HG03521 (cell line): ENCODE measurements at regions not wholly inside any gene's neighbourhood (a gene's known extent, or its start where the extent isn't known, plus 50 kb on each side); places are given as distances from the start of the nearest gene placed in this dataset.
"Not testable (repeated sequence)": the region's sequence is repeated elsewhere in the genome, so short reads cannot be mapped to it uniquely, and the experiment has no call there.

ENCODE experiments used
- ATAC-seq: cut with Tn5 transposase; IDR thresholded peaks from one replicate; pipeline ENCODE4 v1.9.1; 2021; ENCODE audit warnings: mild to moderate bottlenecking, moderate library complexity; ENCODE audit not compliant: unreplicated experiment

GRCh38 chr7:15143936-15144335 is 241.4 kb upstream of the DGKB start:
- ATAC-seq: no peak

DNA sequence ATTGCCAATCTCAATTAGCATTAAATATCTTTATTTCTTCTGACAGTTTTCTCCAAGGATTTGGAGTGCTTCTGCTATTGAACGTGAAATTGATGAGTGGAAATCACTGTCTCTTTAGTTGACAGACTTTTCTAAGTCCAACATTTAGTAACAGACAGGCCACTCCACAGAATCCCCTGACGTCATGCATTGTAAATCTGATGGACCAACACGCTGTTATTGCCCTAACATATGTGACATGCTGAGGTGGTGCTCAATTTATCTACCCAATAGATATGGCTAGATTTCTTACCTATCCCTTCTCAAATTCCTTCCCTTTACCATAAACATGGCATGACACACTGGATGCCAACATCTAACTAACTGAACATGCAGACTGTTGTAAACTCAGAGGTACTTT is 240.6 kb upstream of the DGKB start:
- ATAC-seq: no peak

DNA sequence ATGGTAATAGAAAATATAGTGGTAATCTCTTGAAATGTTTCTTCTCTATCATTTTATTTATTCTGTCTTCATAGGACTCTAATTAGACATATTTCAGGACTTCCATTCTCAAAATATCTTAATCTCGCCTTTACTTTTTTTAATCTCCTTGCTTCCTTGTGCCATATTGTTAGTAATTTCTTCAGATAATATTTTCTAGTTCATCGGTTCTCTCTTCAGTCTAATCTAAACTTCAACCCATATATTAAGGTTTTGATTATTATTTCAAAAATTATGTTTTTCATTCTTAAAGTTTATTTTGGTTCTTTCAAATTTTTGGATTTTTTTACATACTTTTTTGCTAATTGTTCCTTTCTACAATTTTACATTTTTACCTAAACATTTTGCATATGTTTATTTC is 237.9 kb upstream of the DGKB start:
- no peak for ATAC-seq

DNA sequence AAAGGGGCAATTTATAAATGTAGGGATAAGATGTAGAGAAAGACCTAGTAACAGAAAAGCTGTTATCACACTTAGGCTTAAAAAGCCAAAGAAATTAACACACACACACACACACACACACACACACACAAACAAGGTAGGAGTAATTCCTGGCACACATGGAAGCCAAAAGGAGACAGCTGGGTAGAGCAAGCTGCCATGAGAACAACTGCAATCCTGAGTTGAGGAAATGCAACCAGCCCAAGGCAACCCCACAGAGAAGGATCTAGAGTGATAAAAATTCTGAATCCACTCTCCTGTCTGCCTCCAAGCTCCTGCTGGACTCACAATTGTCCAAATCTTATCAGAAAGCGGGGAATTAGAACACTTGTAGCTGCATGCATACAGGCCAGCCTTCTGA is 229.1 kb upstream of the DGKB start:
- no peak for ATAC-seq

DNA sequence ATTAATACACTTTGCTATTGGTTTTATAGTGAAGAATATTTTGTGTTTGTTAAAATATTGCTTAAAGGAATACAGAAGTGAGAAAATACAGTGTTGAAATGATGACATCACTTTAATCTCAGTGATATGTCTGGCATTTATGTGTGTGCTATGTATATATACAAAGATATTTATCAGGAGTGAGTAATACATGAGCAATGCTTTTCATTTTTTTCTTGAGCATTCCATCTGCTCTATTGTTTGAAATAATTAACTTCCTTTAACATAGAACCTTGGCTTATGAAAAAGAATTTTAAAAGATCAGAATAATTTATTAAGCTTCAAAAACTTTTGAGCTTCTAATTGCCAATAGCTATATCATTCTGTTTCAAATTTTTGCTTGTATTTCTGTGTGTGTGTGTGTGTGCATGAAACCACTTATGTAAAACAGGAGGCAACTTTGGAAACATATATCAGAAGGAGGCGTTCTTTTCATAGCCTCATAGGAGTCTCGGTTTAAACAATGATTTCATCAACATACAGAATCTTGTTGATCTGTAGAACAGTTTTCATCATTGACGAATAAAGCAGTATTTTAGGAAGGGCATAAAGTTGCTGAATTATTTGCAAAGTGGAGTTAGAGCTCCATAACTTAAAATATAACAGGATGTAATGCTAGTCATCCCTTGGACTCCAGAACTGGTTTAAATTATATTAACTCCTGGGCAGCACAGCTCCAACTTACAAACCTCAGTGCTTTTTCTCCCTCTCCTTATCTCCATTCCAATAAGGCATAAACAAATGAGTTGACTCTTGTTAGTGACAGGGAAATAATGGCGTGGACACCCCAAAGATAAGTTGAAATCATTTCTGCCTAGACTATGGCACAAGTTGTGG is 228.4 kb upstream of the DGKB start:
- ATAC-seq: no peak

GRCh38 chr7:15128716-15129115 is 226.2 kb upstream of the DGKB start:
- ATAC-seq: no peak

- ATAC-seq: not testable (repeated sequence)
Measured at GRCh38 chr7:15126653-15127052, 224.1 kb upstream of the DGKB start.

DNA sequence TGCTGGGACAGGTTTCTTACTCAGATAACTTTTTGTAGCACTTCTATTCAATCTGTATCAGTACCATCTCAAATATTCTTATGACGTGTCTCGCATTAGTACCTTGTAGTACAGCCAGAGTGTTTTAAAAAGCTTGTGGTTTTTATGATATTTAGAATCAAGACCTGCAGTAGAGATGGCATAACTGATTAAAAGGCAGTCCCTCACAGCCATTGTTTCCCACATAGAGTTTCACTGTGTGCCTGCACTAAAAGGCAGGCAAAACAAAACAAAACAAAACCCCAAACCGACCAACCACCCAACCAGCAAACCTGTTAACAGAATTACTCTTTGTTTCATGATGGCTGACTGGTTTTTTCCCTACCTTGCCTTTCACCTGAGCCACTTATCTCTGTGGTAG is 221.3 kb upstream of the DGKB start:
- ATAC-seq: no peak

DNA sequence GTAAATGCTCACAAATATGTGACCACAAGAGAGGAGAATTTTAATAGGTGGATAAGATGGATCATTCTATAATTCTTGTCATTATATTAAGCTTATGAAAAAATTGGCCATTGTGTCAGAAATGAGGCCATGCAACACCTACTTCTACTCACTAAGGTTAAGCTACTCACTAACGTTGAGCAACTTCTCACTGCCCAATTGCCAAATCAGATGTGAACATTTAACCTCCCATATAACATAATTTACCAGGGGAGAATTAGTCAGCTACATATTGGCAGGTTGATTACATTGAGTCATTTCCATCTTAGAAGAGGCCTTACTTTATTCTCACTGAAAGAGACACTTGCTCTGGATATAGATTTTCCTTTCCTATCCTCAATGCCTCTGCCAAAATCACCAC is 211.2 kb upstream of the DGKB start:
- ATAC-seq: no peak

DNA sequence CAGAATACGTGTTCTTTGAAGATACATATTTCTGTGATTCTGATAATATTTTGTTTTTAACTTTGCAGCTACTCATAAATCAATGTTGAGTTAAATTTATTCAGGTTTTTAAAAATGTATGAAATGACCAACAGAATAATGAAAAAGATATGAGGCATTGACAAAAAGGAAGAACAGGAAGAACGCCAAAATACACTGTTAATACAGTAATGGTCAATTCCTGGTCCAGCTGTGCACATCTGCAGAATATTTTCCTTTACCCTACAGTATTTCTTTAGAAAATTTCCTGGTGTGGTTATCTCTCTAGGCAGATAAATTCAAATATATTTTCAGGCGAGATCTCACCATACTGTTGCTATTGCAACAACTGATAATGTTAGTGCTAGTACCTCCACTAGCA is 203.2 kb upstream of the DGKB start:
- ATAC-seq: no peak

- no peak for ATAC-seq
Measured at GRCh38 chr7:15104411-15105092, 202.0 kb upstream of the DGKB start.

- no peak for ATAC-seq
Measured at GRCh38 chr7:15099074-15099473, 196.5 kb upstream of the DGKB start.

GRCh38 chr7:15096853-15097252 is 194.3 kb upstream of the DGKB start:
- ATAC-seq: no peak

GRCh38 chr7:15094989-15095388 is 192.4 kb upstream of the DGKB start:
- no peak for ATAC-seq

GRCh38 chr7:15087771-15088170 is 185.2 kb upstream of the DGKB start:
- no peak for ATAC-seq

- ATAC-seq: no peak
Measured at GRCh38 chr7:15086862-15087261, 184.3 kb upstream of the DGKB start.

- no peak for ATAC-seq
Measured at GRCh38 chr7:15086131-15086611, 183.6 kb upstream of the DGKB start.

- no peak for ATAC-seq
Measured at GRCh38 chr7:15085366-15085765, 182.8 kb upstream of the DGKB start.

GRCh38 chr7:15084368-15084767 is 181.8 kb upstream of the DGKB start:
- no peak for ATAC-seq

- ATAC-seq: no peak
Measured at GRCh38 chr7:15081891-15082290, 179.3 kb upstream of the DGKB start.

- no peak for ATAC-seq
Measured at GRCh38 chr7:15073301-15073700, 170.8 kb upstream of the DGKB start.

DNA sequence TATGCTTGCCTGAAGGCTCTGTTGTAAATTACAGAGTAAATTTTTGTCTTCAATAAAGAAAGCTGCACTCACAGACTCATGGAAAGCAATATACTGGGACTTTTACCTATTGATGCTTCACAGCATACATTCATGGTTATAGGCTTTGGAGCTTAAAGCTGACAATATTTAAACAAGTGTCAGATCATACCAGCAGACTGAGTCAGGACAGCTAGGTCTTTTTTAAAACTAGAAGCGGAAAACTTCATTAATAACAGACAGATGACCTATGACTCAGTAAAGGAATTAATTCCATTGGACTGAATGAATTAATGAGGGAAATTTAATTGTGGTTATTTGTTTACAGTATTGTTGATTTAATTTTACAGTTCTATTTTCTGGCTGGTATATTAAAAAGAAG is 165.8 kb upstream of the DGKB start:
- ATAC-seq: no peak
